ENCODE measurements at regions not wholly inside any gene's neighbourhood (a gene's known extent, or its start where the extent isn't known, plus 50 kb on each side); places are given as distances from the start of the nearest gene placed in this dataset.
"Not testable (repeated sequence)": the region's sequence is repeated elsewhere in the genome, so short reads cannot be mapped to it uniquely, and the experiment has no call there.

DNA sequence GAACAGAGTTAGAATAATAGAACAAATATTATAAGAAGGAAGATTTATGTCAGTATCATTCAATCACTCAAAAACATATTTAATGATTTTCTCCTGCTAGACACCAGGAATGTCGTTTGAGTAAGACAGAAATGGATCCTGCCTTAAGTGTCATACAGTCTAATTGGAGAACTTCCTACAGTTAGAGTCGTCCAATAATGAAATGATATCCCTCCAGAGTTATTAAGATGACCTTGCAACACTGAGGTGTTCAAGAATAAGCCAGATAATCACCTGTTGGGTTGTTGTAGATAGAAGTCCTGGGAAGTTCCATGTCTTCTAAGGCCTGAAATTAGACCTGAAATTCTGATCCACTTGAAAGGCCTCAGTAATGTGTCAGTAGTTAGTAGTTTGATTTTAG is 132.3 kb downstream of the SLC38A4 start:
- H3K9me3 Mint-ChIP-seq: peaks cover 7% of the 10 kb centered on the region
- no peaks in the 10 kb centered on the region for H3K4me1 Mint-ChIP-seq
- H3K4me3 Mint-ChIP-seq: no peak overlapping the region
- no peaks in the 10 kb centered on the region for H3K27me3 Mint-ChIP-seq (ENCODE audit: low read depth, poor library complexity)
- DNase-seq: no peak
- TF ChIP-seq, protein P1, sequence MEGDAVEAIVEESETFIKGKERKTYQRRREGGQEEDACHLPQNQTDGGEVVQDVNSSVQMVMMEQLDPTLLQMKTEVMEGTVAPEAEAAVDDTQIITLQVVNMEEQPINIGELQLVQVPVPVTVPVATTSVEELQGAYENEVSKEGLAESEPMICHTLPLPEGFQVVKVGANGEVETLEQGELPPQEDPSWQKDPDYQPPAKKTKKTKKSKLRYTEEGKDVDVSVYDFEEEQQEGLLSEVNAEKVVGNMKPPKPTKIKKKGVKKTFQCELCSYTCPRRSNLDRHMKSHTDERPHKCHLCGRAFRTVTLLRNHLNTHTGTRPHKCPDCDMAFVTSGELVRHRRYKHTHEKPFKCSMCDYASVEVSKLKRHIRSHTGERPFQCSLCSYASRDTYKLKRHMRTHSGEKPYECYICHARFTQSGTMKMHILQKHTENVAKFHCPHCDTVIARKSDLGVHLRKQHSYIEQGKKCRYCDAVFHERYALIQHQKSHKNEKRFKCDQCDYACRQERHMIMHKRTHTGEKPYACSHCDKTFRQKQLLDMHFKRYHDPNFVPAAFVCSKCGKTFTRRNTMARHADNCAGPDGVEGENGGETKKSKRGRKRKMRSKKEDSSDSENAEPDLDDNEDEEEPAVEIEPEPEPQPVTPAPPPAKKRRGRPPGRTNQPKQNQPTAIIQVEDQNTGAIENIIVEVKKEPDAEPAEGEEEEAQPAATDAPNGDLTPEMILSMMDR (IDR thresholded peaks at IDR 0.05): no peak
- no peak overlapping the region for H3K27ac Mint-ChIP-seq
- H3K36me3 Mint-ChIP-seq (ENCODE audit: low read depth): no peaks in the 10 kb centered on the region

DNA sequence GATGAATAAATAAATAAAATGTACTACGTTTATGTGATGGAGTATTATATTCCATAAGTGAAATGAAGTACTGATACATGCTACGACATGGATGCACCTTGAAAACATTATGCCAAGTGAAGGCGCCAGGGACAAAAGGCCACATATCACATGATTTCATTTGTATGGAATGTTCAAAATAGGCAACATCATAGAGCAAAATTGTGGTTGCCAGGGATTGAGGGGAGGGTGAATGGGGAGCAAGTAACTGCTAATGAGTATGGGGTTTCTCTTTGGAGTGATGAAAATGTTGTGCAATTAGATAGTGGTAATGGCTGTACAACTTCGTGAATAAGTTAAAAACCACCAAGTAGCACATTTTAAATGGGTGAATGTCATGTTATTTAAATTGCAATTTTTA is 132.8 kb downstream of the SLC38A4 start:
- DNase-seq: no peak
- H3K27me3 Mint-ChIP-seq (ENCODE audit: low read depth, poor library complexity): no peaks in the 10 kb centered on the region
- no peaks in the 10 kb centered on the region for H3K4me1 Mint-ChIP-seq
- H3K4me3 Mint-ChIP-seq: no peak overlapping the region
- H3K36me3 Mint-ChIP-seq (ENCODE audit: low read depth): no peaks in the 10 kb centered on the region
- no peak overlapping the region for H3K27ac Mint-ChIP-seq
- TF ChIP-seq, protein P1 (IDR thresholded peaks at IDR 0.05): no peak
- peaks cover 6% of the 10 kb centered on the region for H3K9me3 Mint-ChIP-seq

DNA sequence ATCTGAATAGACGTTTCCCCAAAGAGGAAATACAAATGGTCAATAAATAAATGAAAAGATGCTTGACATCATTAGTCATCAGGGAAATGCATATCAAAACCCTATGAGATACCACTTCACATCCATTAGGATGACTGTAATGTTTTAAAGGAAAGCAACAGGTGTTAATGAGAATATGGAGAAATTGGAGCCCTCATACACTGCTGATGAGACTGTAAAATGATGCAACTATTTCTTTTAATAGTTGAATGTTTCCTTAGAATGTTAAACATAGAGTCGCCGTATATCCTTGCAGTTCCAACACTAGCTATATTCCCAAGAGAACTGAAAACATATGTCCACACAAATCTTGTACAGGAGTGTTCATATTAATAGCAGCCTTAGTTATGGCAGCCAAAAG is 133.2 kb downstream of the SLC38A4 start:
- Mint-ChIP-seq H3K9me3 (peaks cover 3% of the 10 kb centered on the region), H3K4me3 (no peak overlapping the region), H3K27ac (no peak overlapping the region), H3K27me3 (ENCODE audit: low read depth, poor library complexity) (no peaks in the 10 kb centered on the region), H3K4me1 (no peaks in the 10 kb centered on the region), H3K36me3 (ENCODE audit: low read depth) (no peaks in the 10 kb centered on the region)
- TF ChIP-seq, protein P1 (IDR thresholded peaks at IDR 0.05): no peak
- no peak for DNase-seq

DNA sequence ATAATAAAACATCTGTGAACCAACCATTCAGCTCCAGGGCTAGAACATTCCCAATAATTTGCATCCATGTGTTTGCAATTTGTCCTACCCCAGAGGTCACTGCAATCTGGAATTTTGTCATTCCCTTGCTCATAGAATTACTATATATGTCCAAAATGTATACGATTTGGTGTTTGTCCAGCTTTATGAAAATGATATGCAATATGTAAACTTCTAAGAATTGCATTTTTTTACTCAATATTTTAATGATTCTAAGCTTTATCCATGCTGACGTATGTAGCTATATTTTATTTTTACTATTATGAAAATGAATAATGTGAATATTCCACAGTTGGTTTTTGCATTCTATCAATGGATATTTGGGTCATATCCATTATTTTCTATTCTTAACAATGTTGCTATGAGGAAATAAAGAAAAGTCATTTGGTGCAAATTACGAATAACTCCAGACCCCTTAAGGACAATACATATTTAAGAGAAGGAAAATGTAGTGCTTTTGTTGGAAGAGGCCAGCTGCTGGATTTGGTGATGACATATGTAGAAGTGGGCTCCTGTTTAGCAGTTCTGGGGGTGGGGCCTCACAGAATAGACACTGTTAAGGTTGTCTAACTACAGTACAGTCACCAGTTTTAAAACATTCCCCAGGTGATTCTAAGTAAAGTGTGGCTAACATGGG is 139.4 kb downstream of the SLC38A4 start:
- Mint-ChIP-seq H3K4me3 (no peak overlapping the region), H3K9me3 (peaks cover 22% of the 10 kb centered on the region), H3K27me3 (ENCODE audit: low read depth, poor library complexity) (peaks cover 8% of the 10 kb centered on the region), H3K4me1 (no peaks in the 10 kb centered on the region), H3K27ac (no peak overlapping the region), H3K36me3 (ENCODE audit: low read depth) (no peaks in the 10 kb centered on the region)
- TF ChIP-seq, protein P1 (IDR thresholded peaks at IDR 0.05): no peak
- DNase-seq: no peak

DNA sequence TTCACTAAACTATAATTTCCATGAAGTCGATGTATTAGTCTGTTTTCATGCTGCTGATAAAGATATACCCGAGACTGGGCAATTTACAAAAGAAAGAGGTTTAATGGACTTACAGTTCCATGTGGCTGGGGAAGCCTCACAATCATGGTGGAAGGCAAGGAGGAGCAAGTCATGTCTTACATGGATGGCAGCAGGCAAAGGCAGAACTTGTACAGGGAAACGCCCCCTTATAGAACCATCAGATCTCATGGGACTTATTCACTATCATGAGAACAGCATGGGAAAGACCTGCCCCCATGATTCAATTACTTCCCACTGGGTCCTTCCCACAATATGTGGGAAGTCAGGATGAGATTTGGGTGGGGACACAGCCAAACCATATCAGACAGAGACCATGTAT is 141.6 kb downstream of the SLC38A4 start:
- peaks cover 22% of the 10 kb centered on the region for H3K9me3 Mint-ChIP-seq
- H3K4me1 Mint-ChIP-seq; H3K27me3 Mint-ChIP-seq (ENCODE audit: low read depth, poor library complexity); DNase-seq; H3K36me3 Mint-ChIP-seq (ENCODE audit: low read depth); H3K27ac Mint-ChIP-seq; H3K4me3 Mint-ChIP-seq: not testable (repeated sequence)

DNA sequence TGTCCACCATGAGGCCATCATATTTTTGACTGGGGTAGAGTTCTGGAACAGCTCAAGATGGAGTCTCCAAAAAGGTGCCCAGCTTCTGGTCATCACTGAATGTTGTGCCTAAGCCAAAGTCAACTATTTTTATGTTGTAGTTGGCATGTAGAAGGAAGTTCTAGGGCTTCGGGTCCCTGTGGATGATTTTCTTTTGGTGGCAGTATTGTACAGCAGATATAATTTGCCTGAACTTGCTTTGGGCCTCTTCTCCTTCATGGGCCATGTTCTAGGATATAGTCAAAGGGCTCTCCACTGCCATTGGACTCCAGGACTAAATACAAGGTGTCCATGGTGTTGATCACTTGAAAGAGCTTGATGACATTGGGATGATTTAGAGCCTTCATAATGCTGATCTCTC is 143.6 kb downstream of the SLC38A4 start:
- Mint-ChIP-seq H3K27ac (no peak overlapping the region), H3K4me3 (no peak overlapping the region), H3K36me3 (ENCODE audit: low read depth) (no peaks in the 10 kb centered on the region), H3K27me3 (ENCODE audit: low read depth, poor library complexity) (peaks cover 8% of the 10 kb centered on the region), H3K4me1 (peaks cover 5% of the 10 kb centered on the region), H3K9me3 (peaks cover 22% of the 10 kb centered on the region)
- no peak for DNase-seq
- TF ChIP-seq, protein P1 (IDR thresholded peaks at IDR 0.05): no peak

Measured in nephron progenitor cell (in vitro differentiated cells).